Thyroid gland (tissue), 4 donors: ENCODE measurements at regions not wholly inside any gene's neighbourhood (a gene's known extent, or its start where the extent isn't known, plus 50 kb on each side); places are given as distances from the start of the nearest gene placed in this dataset.

Source experiments
- CTCF ChIP-seq, 6 experiments: fragments of 200-600 bp in 3 of 6; fragments of 450-650 bp in 3 of 6; sonication (generic) in 3 of 6; IDR thresholded peaks; one replicate each; pipeline ENCODE4 v1.5.1; 2016 to 2019; ENCODE audit warnings: antibody characterized with exemption in 6 of 6, mild to moderate bottlenecking in 2 of 6, inconsistent platforms in 1 of 6, moderate library complexity in 1 of 6
- POLR2A ChIP-seq, 2 donors: fragments of 450-650 bp; IDR thresholded peaks; one replicate each; pipeline ENCODE4 v1.6.1; 2017; ENCODE audit warnings: antibody characterized with exemption in 2 of 2, mild to moderate bottlenecking in 2 of 2, moderate library complexity in 1 of 2

- TF ChIP-seq POLR2A (IDR thresholded peaks at IDR 0.05) (no peak), CTCF (IDR thresholded peaks at IDR 0.05) (no peak)
These were observed 154.1 kb upstream of the ADO start for GRCh38 chr10:62650411-62650810.
